Lower leg skin (tissue), 3 donors: ENCODE measurements at regions not wholly inside any gene's neighbourhood (a gene's known extent, or its start where the extent isn't known, plus 50 kb on each side); places are given as distances from the start of the nearest gene placed in this dataset.

Experiments
- CTCF ChIP-seq, 3 donors: fragments of 450-650 bp; IDR thresholded peaks; one replicate each; pipeline ENCODE4 v1.5.1; 2016; ENCODE audit warnings: antibody characterized with exemption in 3 of 3, mild to moderate bottlenecking in 3 of 3, moderate library complexity in 2 of 3
- POLR2A ChIP-seq, 2 donors: fragments of 450-650 bp; IDR thresholded peaks; one replicate each; pipeline ENCODE4 v1.6.1; 2016 to 2017; ENCODE audit warnings: antibody characterized with exemption in 2 of 2, mild to moderate bottlenecking in 1 of 2, moderate library complexity in 1 of 2

GRCh38 chr5:133681896-133682295 lies 69.6 kb upstream of the FSTL4 start:
- TF ChIP-seq CTCF (IDR thresholded peaks at IDR 0.05) (no peak), POLR2A (IDR thresholded peaks at IDR 0.05) (no peak)
